SU-DHL-6 (cell line): ENCODE measurements at regions not wholly inside any gene's neighbourhood (a gene's known extent, or its start where the extent isn't known, plus 50 kb on each side); places are given as distances from the start of the nearest gene placed in this dataset.

Experiments used
- H2AFZ ChIP-seq: fragments of 200-600 bp; sonication (generic); 2 replicates; pipeline ENCODE4 v1.6.1; 2014; ENCODE audit warnings: low read depth, mild to moderate bottlenecking, moderate library complexity, mixed read lengths, antibody characterized with exemption, low read length; ENCODE audit not compliant: severe bottlenecking
- H3F3A ChIP-seq: fragments of 200-600 bp; shearing (Covaris generic); 2 replicates; pipeline ENCODE4 v1.6.0; 2016; ENCODE audit warnings: antibody characterized with exemption, mild to moderate bottlenecking; ENCODE audit not compliant: insufficient read depth
- H3K27ac ChIP-seq: fragments of 200-600 bp; sonication (generic); 2 replicates; pipeline ENCODE4 v1.5.1; 2016; ENCODE audit warnings: low read depth, mild to moderate bottlenecking, low read length, moderate library complexity, mixed read lengths
- H3K27me3 ChIP-seq: fragments of 200-600 bp; sonication (generic), shearing (Covaris generic); 2 replicates; pipeline ENCODE4 v1.6.0; 2014; ENCODE audit warnings: mild to moderate bottlenecking, low read length
- H3K36me3 ChIP-seq: fragments of 200-600 bp; sonication (generic); 2 replicates; pipeline ENCODE4 v1.6.1; 2014; ENCODE audit warnings: mild to moderate bottlenecking, low read length, mixed read lengths
- H3K4me2 ChIP-seq: fragments of 300-600, 200-600 bp; shearing (Covaris generic), sonication (generic); 2 replicates; pipeline ENCODE4 v1.6.0; 2014; ENCODE audit warnings: low read length, low read depth, mild to moderate bottlenecking; ENCODE audit not compliant: poor library complexity, severe bottlenecking
- H3K4me3 ChIP-seq: fragments of 200-600 bp; sonication (generic); 2 replicates; pipeline ENCODE4 v1.5.1; 2014; ENCODE audit warnings: antibody characterized with exemption, low read length, mild to moderate bottlenecking, mixed read lengths; ENCODE audit not compliant: insufficient read depth, poor library complexity, severe bottlenecking
- H3K79me2 ChIP-seq: fragments of 200-600 bp; sonication (generic); 2 replicates; pipeline ENCODE4 v1.6.1; 2014; ENCODE audit warnings: mild to moderate bottlenecking, low read length, moderate library complexity; ENCODE audit not compliant: insufficient read depth
- H3K9ac ChIP-seq: fragments of 200-600 bp; sonication (generic); 2 replicates; pipeline ENCODE4 v1.7.0; 2014; ENCODE audit warnings: mild to moderate bottlenecking, low read length
- H3K9me2 ChIP-seq: fragments of 200-600 bp; sonication (generic); replicated peaks from 2 replicates; pipeline ENCODE4 v1.6.1; 2014; ENCODE audit warnings: low read length; ENCODE audit not compliant: insufficient read depth
- H3K9me3 ChIP-seq: fragments of 200-600 bp; sonication (generic); 2 replicates; pipeline ENCODE4 v1.6.1; 2014; ENCODE audit warnings: low read length, mixed read lengths; ENCODE audit not compliant: insufficient read depth
- H4K20me1 ChIP-seq: fragments of 200-600 bp; sonication (generic); 2 replicates; pipeline ENCODE4 v1.6.1; 2014; ENCODE audit warnings: low read depth, mild to moderate bottlenecking, antibody characterized with exemption, low read length, moderate library complexity, mixed read lengths
- EZH2phosphoT487 ChIP-seq: fragments of 200-600 bp; sonication (generic), shearing (Covaris generic); conservative IDR thresholded peaks from 2 replicates; pipeline ENCODE4 v1.6.1; 2018; ENCODE audit warnings: mild to moderate bottlenecking, antibody characterized with exemption, low read length, moderate library complexity, mixed read lengths
- TF ChIP-seq, protein P1 (sequence below): fragments of 200-600 bp; sonication (generic); IDR thresholded peaks from one replicate; pipeline ENCODE4 v1.5.1; 2017; ENCODE audit warnings: antibody characterized with exemption, mild to moderate bottlenecking, low read length, moderate library complexity; ENCODE audit not compliant: insufficient read depth, poor library complexity, severe bottlenecking

DNA sequence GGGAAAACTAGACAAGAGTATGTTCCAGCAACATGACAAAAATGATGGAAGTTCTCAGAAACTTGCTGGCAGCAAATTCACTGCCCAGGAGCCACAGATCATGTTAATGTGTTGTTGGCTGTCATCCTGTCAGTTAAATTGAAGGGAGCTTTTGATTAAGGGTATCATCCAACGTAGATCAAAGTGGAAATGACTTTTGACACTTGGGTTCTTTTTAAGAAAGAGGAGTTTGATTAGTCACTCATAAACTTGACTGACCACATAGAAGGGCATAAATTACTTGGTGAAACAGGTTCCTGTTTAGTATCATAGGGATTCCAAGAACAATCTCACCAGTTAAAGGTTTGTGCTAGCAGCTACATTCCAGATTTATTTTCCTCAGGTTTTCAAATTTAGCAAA lies 288.7 kb downstream of the CSNK1G3 start:
- Histone ChIP-seq H3K9ac (no peak overlapping the region), H3K4me3 (no peak overlapping the region)

DNA sequence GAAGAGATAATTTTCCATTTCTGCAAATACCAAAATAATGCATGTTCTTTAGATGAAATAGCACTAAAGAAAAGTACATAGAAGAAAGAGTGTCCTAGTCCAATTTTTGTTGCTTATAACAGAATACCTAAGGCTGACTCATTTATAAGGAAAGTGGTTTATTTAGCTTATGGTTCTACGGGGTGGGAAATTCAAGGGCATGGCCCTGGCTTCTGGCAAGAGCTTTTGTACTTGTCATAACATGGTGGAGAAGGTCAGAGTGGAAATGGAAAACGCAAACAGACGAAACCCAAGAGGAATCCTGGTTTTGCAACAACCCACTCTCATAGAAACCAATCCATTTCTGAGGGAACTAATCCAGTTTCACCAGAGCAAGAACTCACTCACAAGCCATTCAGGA lies 283.7 kb downstream of the CSNK1G3 start:
- no peak overlapping the region for H3K9ac ChIP-seq
- 0 out of 2 replicates have a peak, but pooled peaks cover 2% of the 10 kb centered on the region for H3K36me3 ChIP-seq
- H3K9me3 ChIP-seq, result no peaks in the 10 kb centered on the region
- H3K79me2 ChIP-seq, result no peaks in the 10 kb centered on the region
- TF ChIP-seq, protein P1, sequence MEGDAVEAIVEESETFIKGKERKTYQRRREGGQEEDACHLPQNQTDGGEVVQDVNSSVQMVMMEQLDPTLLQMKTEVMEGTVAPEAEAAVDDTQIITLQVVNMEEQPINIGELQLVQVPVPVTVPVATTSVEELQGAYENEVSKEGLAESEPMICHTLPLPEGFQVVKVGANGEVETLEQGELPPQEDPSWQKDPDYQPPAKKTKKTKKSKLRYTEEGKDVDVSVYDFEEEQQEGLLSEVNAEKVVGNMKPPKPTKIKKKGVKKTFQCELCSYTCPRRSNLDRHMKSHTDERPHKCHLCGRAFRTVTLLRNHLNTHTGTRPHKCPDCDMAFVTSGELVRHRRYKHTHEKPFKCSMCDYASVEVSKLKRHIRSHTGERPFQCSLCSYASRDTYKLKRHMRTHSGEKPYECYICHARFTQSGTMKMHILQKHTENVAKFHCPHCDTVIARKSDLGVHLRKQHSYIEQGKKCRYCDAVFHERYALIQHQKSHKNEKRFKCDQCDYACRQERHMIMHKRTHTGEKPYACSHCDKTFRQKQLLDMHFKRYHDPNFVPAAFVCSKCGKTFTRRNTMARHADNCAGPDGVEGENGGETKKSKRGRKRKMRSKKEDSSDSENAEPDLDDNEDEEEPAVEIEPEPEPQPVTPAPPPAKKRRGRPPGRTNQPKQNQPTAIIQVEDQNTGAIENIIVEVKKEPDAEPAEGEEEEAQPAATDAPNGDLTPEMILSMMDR, result no peak
- TF ChIP-seq EZH2phosphoT487, result no peak
- no peak overlapping the region for H3K4me2 ChIP-seq
- H3K9me2 ChIP-seq, result no peaks in the 10 kb centered on the region
- H2AFZ ChIP-seq, result no peak overlapping the region
- H3K4me3 ChIP-seq, result no peak overlapping the region
- no peaks in the 10 kb centered on the region for H3F3A ChIP-seq
- no peaks in the 10 kb centered on the region for H4K20me1 ChIP-seq
- H3K27me3 ChIP-seq, result no peaks in the 10 kb centered on the region
- H3K27ac ChIP-seq, result no peak overlapping the region

More for the DNA sequence above, 288.7 kb downstream of the CSNK1G3 start:
- no peaks in the 10 kb centered on the region for H3K9me3 ChIP-seq
- no peaks in the 10 kb centered on the region for H3F3A ChIP-seq
- no peaks in the 10 kb centered on the region for H3K9me2 ChIP-seq
- no peak overlapping the region for H3K27ac ChIP-seq
- H3K36me3 ChIP-seq, result no peaks in the 10 kb centered on the region
- H2AFZ ChIP-seq, result no peak overlapping the region
- H3K4me2 ChIP-seq, result no peak overlapping the region
- no peak for TF ChIP-seq EZH2phosphoT487
- TF ChIP-seq, protein P1, result no peak
- H3K79me2 ChIP-seq, result no peaks in the 10 kb centered on the region
- H3K27me3 ChIP-seq, result no peaks in the 10 kb centered on the region
- no peaks in the 10 kb centered on the region for H4K20me1 ChIP-seq

DNA sequence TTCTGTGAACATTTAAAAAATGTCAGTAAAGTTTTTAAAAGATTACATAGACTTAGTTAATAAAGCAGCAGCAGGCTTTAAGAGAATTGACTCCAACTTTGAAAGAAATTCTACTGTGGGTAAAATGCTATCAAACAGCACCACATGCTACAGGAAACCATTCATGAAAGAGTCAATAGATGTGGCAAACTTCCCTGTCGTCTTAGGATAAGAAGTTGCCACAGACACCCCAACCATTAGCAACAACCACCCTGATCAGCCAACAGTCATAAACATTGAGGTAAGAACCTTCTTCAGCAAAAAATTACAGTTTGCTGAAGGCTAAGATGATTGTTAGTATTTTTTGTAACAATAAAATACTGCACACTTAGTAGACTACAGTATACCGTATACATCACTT lies 278.2 kb downstream of the CSNK1G3 start:
- Histone ChIP-seq H3K27ac (no peak overlapping the region), H3K4me3 (no peak overlapping the region), H3K36me3 (0 out of 2 replicates have a peak, but pooled peaks cover 2% of the 10 kb centered on the region), H3K79me2 (no peaks in the 10 kb centered on the region), H2AFZ (no peak overlapping the region), H3F3A (no peaks in the 10 kb centered on the region), H3K4me2 (no peak overlapping the region), H4K20me1 (no peaks in the 10 kb centered on the region), H3K9me3 (peaks cover 16% of the 10 kb centered on the region; the same call in 1 of the 2 replicates), H3K9ac (no peak overlapping the region), H3K27me3 (no peaks in the 10 kb centered on the region), H3K9me2 (no peaks in the 10 kb centered on the region)
- TF ChIP-seq, protein P1, result no peak
- no peak for TF ChIP-seq EZH2phosphoT487
